ENCODE measurements at regions not wholly inside any gene's neighbourhood (a gene's known extent, or its start where the extent isn't known, plus 50 kb on each side); places are given as distances from the start of the nearest gene placed in this dataset.

GRCh38 chr1:235018720-235019444 is 109.8 kb downstream of the TOMM20 start:
- no peaks in the 10 kb centered on the region for H3K27me3 ChIP-seq
- H3K27ac ChIP-seq = no peak overlapping the region
- H3K4me3 ChIP-seq = no peak overlapping the region
- H3K4me1 ChIP-seq = no peaks in the 10 kb centered on the region
- no peak for TF ChIP-seq CTCF (IDR thresholded peaks at IDR 0.05)
- DNase-seq = no peak
- peaks cover 0 to 3% of the 10 kb centered on the region in 2 donors for H3K9me3 ChIP-seq
- no peak for ATAC-seq
- no peaks in the 10 kb centered on the region for H3K36me3 ChIP-seq
- intact Hi-C loops (cut with DNase I) = no loop called here

- H3K27ac ChIP-seq = no peak overlapping the region
- intact Hi-C loops (cut with DNase I) = no loop called here
- peaks cover 0 to under 1% of the 10 kb centered on the region in 2 donors for H3K4me1 ChIP-seq
- DNase-seq (peak in 1 of 4 donors; percentile 55), ATAC-seq (peak; percentile 60)
- no peak for TF ChIP-seq CTCF (IDR thresholded peaks at IDR 0.05)
- peaks cover 0 to 3% of the 10 kb centered on the region in 2 donors for H3K9me3 ChIP-seq
- H3K27me3 ChIP-seq = no peaks in the 10 kb centered on the region
- H3K4me3 ChIP-seq = no peak overlapping the region
- no peaks in the 10 kb centered on the region for H3K36me3 ChIP-seq
Observed at GRCh38 chr1:235018161-235018560, 110.5 kb downstream of the TOMM20 start.

- Histone ChIP-seq H3K36me3 (no peaks in the 10 kb centered on the region), H3K9me3 (peaks cover 0 to 3% of the 10 kb centered on the region in 2 donors), H3K27ac (no peak overlapping the region), H3K4me3 (no peak overlapping the region), H3K4me1 (peaks cover 0 to 5% of the 10 kb centered on the region in 2 donors), H3K27me3 (no peaks in the 10 kb centered on the region)
- ATAC-seq (no peak), DNase-seq (no peak)
- no peak for TF ChIP-seq CTCF (IDR thresholded peaks at IDR 0.05)
- intact Hi-C loops (cut with DNase I) = no loop called here
Observed at GRCh38 chr1:235017719-235018118, 110.9 kb downstream of the TOMM20 start.

GRCh38 chr1:235017191-235017590 is 111.4 kb downstream of the TOMM20 start:
- H3K4me3 ChIP-seq = no peak overlapping the region
- peaks cover 0 to 3% of the 10 kb centered on the region in 2 donors for H3K9me3 ChIP-seq
- DNase-seq = no peak
- H3K4me1 ChIP-seq = peaks cover 0 to 10% of the 10 kb centered on the region in 2 donors
- H3K27ac ChIP-seq = no peak overlapping the region
- H3K27me3 ChIP-seq = no peaks in the 10 kb centered on the region
- ATAC-seq = no peak
- no peaks in the 10 kb centered on the region for H3K36me3 ChIP-seq
- intact Hi-C loops (cut with DNase I) = no loop called here
- TF ChIP-seq CTCF (IDR thresholded peaks at IDR 0.05) = no peak

- H3K4me3 ChIP-seq = no peak overlapping the region
- H3K4me1 ChIP-seq = peaks cover 0 to 26% of the 10 kb centered on the region in 2 donors
- no peak for TF ChIP-seq CTCF (IDR thresholded peaks at IDR 0.05)
- no peaks in the 10 kb centered on the region for H3K27me3 ChIP-seq
- peaks cover 0 to 3% of the 10 kb centered on the region in 2 donors for H3K9me3 ChIP-seq
- intact Hi-C loops (cut with DNase I) = no loop called here
- DNase-seq (no peak), ATAC-seq (no peak)
- H3K27ac ChIP-seq = no peak overlapping the region
- H3K36me3 ChIP-seq = no peaks in the 10 kb centered on the region
Observed at GRCh38 chr1:235015291-235015985, 113.2 kb downstream of the TOMM20 start.
